Common myeloid progenitor, CD34-positive (primary cell): ENCODE measurements at regions not wholly inside any gene's neighbourhood (a gene's known extent, or its start where the extent isn't known, plus 50 kb on each side); places are given as distances from the start of the nearest gene placed in this dataset.

Experiments used
- CTCF ChIA-PET: fragments of 350-600 bp; sonication (Branson Sonifier 250); formaldehyde crosslinking; loops from one replicate; lab custom pipeline; 2021; ENCODE audit warnings: antibody characterized with exemption; lab: Charles Lee
- POLR2A ChIA-PET: fragments of 350-600 bp; sonication (Branson Sonifier 250); formaldehyde crosslinking; loops from one replicate; lab custom pipeline; 2021; ENCODE audit warnings: antibody characterized with exemption; lab: Charles Lee
- DNase-seq, 3 donors: peaks; one replicate each; pipeline versions ENCODE4 v3.0.0 to v3.0.0-alpha.2; 2013
- H3K27ac ChIP-seq, 2 experiments: 1 replicate in 1 of 2; 2 replicates in 1 of 2; pipeline ENCODE4 v1.7.0; 2013; ENCODE audit warnings: inconsistent platforms in 2 of 2, low read length in 2 of 2, mild to moderate bottlenecking in 2 of 2, low read depth in 1 of 2, moderate library complexity in 1 of 2; ENCODE audit not compliant: severe bottlenecking in 2 of 2, insufficient read depth in 1 of 2, poor library complexity in 1 of 2
- H3K27me3 ChIP-seq, 5 experiments: replicated peaks in 2 of 5; 1 replicate in 3 of 5; 2 replicates in 2 of 5; pipeline versions ENCODE4 v1.6.1 to v1.7.0; 2013; ENCODE audit warnings: low read length in 4 of 5, mild to moderate bottlenecking in 2 of 5, moderate library complexity in 2 of 5, inconsistent platforms in 1 of 5; ENCODE audit not compliant: insufficient read depth in 5 of 5, control insufficient read depth in 4 of 5
- H3K36me3 ChIP-seq, 4 experiments: 1 replicate in 2 of 4; 2 replicates in 2 of 4; pipeline versions ENCODE4 v1.6.1 to v1.7.0; 2013; ENCODE audit warnings: low read length in 3 of 4, control low read depth in 1 of 4, mild to moderate bottlenecking in 1 of 4; ENCODE audit not compliant: control insufficient read depth in 4 of 4, insufficient read depth in 4 of 4
- H3K4me1 ChIP-seq, 4 experiments: 1 replicate in 3 of 4; 2 replicates in 1 of 4; pipeline versions ENCODE4 v1.6.1 to v1.7.1; 2013; ENCODE audit warnings: low read length in 3 of 4, mild to moderate bottlenecking in 3 of 4, control low read depth in 1 of 4, inconsistent platforms in 1 of 4, moderate library complexity in 1 of 4; ENCODE audit not compliant: control insufficient read depth in 4 of 4, insufficient read depth in 4 of 4; ENCODE audit errors: control extremely low read depth in 1 of 4
- H3K4me3 ChIP-seq, 7 experiments: 1 replicate in 4 of 7; 2 replicates in 3 of 7; pipeline versions ENCODE4 v1.5.1 to v1.7.0; 2013; ENCODE audit warnings: mild to moderate bottlenecking in 7 of 7, low read length in 6 of 7, moderate library complexity in 6 of 7, inconsistent platforms in 2 of 7, low read depth in 2 of 7, control low read depth in 1 of 7; ENCODE audit not compliant: insufficient read depth in 4 of 7, control insufficient read depth in 1 of 7; ENCODE audit errors: extremely low read depth in 1 of 7
- H3K9me3 ChIP-seq, 5 experiments: 1 replicate in 4 of 5; 2 replicates in 1 of 5; pipeline versions ENCODE4 v1.6.1 to v1.7.1; 2013; ENCODE audit warnings: low read length in 4 of 5, mild to moderate bottlenecking in 2 of 5, inconsistent platforms in 1 of 5, low read depth in 1 of 5, moderate library complexity in 1 of 5; ENCODE audit not compliant: control insufficient read depth in 4 of 5, insufficient read depth in 2 of 5; ENCODE audit errors: control extremely low read depth in 1 of 5
- WGBS: methylation state at CpG from one replicate; pipeline ENCODE4 v1.1.5; 2013; ENCODE audit not compliant: insufficient coverage; 5-methylcytosine and 5-hydroxymethylcytosine counted together

- no peak for DNase-seq
- no peaks in the 10 kb centered on the region for H3K36me3 ChIP-seq
- WGBS, result no CpG with 5 or more reads among the region's 2 CpGs
- ChIA-PET POLR2A (no interaction called here), CTCF (no interaction called here)
- no peak overlapping the region for H3K4me3 ChIP-seq
- H3K9me3 ChIP-seq, result no peaks in the 10 kb centered on the region
- H3K27ac ChIP-seq, result no peak overlapping the region
- no peaks in the 10 kb centered on the region for H3K4me1 ChIP-seq
- H3K27me3 ChIP-seq, result no peaks in the 10 kb centered on the region
Measured at GRCh38 chrX:79564362-79564761, 197.2 kb upstream of the ITM2A start.

DNA sequence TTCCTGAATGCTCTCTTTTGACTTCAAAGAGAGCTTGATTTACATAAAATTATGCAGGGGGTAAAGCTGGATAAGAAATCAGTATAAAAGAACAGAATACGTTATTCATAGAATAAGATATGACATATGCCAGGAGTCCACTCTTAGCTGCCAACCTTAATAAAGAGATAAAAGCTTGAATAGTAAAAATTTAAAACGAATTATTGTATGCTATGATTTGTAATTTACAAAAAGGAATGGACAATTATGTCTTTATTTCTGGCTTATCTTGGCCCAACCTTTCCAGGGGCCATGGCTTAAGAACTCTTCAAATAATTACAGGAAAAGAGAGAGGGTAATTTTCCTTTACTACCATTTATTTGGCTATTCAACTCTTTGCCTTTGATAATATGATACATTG is 192.2 kb upstream of the ITM2A start:
- DNase-seq, result no peak
- Histone ChIP-seq H3K27me3 (no peaks in the 10 kb centered on the region), H3K4me3 (no peak overlapping the region), H3K36me3 (no peaks in the 10 kb centered on the region), H3K9me3 (peaks cover 0 to 5% (median 0%) of the 10 kb centered on the region in 5 experiments), H3K27ac (no peak overlapping the region), H3K4me1 (no peaks in the 10 kb centered on the region)
- no CpG with 5 or more reads among the region's 2 CpGs for WGBS
- ChIA-PET POLR2A (no interaction called here), CTCF (no interaction called here)

DNA sequence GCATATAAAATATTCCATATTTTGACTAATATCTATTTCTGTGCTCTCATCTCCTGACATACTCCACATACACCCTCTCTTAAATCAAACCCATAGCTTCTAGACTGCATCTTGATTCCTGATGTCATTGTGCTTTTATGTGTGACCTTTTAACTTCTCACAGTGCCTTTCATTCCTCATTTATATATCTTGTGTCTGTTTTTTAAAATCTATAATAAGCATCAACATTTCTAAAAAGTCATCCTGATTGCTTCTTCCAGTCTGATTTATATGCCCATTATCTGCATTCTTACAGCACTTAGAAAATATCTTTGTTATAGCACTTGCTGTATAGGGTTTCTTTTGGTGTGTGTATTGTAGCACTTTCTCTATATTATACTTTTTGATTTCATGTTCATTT is 190.1 kb upstream of the ITM2A start:
- no peak overlapping the region for H3K4me3 ChIP-seq

GRCh38 chrX:79556800-79557199 is 189.7 kb upstream of the ITM2A start:
- Histone ChIP-seq H3K27me3 (no peaks in the 10 kb centered on the region), H3K4me1 (no peaks in the 10 kb centered on the region), H3K4me3 (no peak overlapping the region), H3K36me3 (no peaks in the 10 kb centered on the region), H3K27ac (no peak overlapping the region), H3K9me3 (peaks cover 0 to 5% (median 0%) of the 10 kb centered on the region in 5 experiments)
- peak in 1 of 3 donors; percentile 1 for DNase-seq
- WGBS, result no CpG with 5 or more reads among the region's 2 CpGs
- POLR2A ChIA-PET, result no interaction called here
- CTCF ChIA-PET, result no interaction called here

More for the DNA sequence above, 190.1 kb upstream of the ITM2A start:
- POLR2A ChIA-PET, result no interaction called here
- H3K36me3 ChIP-seq, result no peaks in the 10 kb centered on the region
- no peaks in the 10 kb centered on the region for H3K27me3 ChIP-seq
- no peaks in the 10 kb centered on the region for H3K4me1 ChIP-seq
- peaks cover 0 to 5% (median 0%) of the 10 kb centered on the region in 5 experiments for H3K9me3 ChIP-seq
- no peak overlapping the region for H3K27ac ChIP-seq
- no peak for DNase-seq
- CTCF ChIA-PET, result no interaction called here

GRCh38 chrX:79530310-79531108 is 163.4 kb upstream of the ITM2A start:
- H3K27ac ChIP-seq, result no peak overlapping the region
- no peaks in the 10 kb centered on the region for H3K36me3 ChIP-seq
- no peaks in the 10 kb centered on the region for H3K27me3 ChIP-seq
- DNase-seq, result no peak
- H3K4me1 ChIP-seq, result no peaks in the 10 kb centered on the region
- H3K9me3 ChIP-seq, result peaks cover 0 to 2% (median 0%) of the 10 kb centered on the region in 5 experiments
- 78% methylated on average over 20 of the region's 27 CpGs for WGBS
- POLR2A ChIA-PET, result no interaction called here
- H3K4me3 ChIP-seq, result no peak overlapping the region
- CTCF ChIA-PET, result no interaction called here

DNA sequence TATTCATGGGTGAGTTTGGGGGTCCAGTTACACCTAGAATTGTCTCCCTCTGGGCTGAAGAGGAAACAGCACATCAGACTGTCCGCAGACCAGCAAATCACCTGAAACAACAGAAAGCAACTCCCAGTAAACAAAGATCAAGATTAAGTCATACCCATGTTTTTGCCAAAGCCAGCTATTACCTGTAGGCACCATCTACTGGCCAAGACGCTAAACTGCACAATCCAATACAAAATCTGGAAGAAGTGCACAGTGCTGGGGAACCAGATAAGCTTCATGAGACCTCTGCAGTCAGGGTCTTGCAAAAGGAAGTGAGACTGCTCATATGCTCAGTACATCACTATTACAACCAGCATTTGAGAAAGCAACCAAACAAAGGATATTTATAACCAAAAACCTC is 157.5 kb upstream of the ITM2A start:
- CTCF ChIA-PET, result no interaction called here
- Histone ChIP-seq H3K4me1 (no peaks in the 10 kb centered on the region), H3K9me3 (peaks cover 0 to 2% (median 0%) of the 10 kb centered on the region in 5 experiments), H3K27me3 (no peaks in the 10 kb centered on the region), H3K27ac (no peak overlapping the region), H3K36me3 (no peaks in the 10 kb centered on the region), H3K4me3 (no peak overlapping the region)
- no CpG with 5 or more reads among the region's 2 CpGs for WGBS
- peak in 2 of 3 donors; percentile 1 for DNase-seq
- POLR2A ChIA-PET, result no interaction called here

- ChIA-PET CTCF (no interaction called here), POLR2A (no interaction called here)
- Histone ChIP-seq H3K27me3 (peaks cover 0 to under 1% (median 0%) of the 10 kb centered on the region in 5 experiments), H3K27ac (no peak overlapping the region), H3K4me3 (no peak overlapping the region), H3K4me1 (no peaks in the 10 kb centered on the region), H3K36me3 (no peaks in the 10 kb centered on the region), H3K9me3 (no peaks in the 10 kb centered on the region)
- DNase-seq, result no peak
- WGBS, result 64% methylated on average over 2 of the region's 7 CpGs
Measured at GRCh38 chrX:79515529-79515928, 148.4 kb upstream of the ITM2A start.
